ENCODE measurements at regions not wholly inside any gene's neighbourhood (a gene's known extent, or its start where the extent isn't known, plus 50 kb on each side); places are given as distances from the start of the nearest gene placed in this dataset.
"Not testable (repeated sequence)": the region's sequence is repeated elsewhere in the genome, so short reads cannot be mapped to it uniquely, and the experiment has no call there.

DNA sequence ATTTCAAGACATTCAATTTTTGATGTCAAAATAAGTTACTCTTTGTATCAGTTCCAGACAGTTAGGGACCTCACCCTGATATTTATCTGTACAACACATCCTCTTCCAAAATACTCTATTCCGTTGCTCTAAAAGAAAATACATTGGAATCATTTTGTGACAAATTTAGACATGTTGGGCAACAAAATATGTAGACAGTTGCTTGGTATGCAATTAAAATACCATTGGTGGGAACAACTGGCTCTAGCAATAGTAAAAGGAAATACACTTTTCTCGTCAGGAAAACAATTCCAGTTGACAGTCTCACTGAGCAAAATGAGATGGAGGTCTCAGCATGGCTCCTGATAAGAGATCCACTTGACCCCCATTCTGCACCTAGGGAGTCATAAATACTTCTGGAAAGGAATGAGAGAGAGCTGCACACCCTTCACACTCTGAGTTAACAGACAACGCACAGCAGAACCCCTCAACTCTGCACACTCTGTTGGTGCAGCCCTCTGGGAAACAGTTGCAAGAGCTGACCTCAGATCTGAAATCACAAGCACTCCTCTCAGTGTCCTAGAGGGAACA, 171.3 kb upstream of the NT5E start:
- no peak for DNase-seq

DNA sequence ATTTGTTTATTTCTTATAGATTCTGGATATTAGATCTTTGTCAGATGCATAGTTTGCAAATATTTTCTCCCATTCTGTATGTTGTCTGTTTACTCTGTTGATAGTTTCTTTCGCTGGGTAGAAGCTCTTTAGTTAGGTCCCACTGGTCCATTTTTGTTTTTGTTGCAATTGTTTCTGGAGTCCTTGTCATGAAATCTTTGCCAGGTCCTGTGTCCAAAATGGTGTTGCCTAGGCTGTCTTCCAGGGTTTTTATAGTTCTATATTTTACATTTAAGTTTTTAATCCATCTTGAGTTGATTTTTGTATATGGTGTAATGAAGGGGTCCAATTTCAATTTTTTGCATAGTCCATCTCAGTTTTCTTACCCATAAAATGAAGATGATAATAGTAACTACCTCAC, 173.9 kb upstream of the NT5E start:
- DNase-seq = not testable (repeated sequence)

GRCh38 chr6:85275338-85275985, 174.4 kb upstream of the NT5E start:
- DNase-seq = no peak

- no peak for DNase-seq
Measured at GRCh38 chr6:85273870-85274269, 176.0 kb upstream of the NT5E start.

DNA sequence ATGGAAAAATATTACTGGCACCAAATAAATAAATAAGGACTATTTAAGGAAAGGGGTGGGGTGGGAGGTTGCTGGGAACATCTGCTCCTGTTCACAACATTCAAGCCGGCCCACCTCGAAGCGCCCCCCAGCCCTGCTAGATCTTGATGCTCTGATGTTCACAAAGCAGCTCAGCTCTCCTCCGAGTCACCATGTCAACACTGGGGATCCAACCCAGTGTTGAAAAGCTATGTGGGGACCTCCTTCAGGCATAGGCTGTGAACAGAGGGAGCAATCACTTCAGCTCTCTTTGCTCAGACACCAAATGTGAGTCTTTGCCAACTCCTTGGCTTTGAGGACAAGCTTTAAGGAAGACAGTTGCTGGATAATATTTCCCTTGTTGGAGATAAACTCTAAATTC, 176.8 kb upstream of the NT5E start:
- DNase-seq = peak; percentile 59

GRCh38 chr6:85272592-85272991, 177.3 kb upstream of the NT5E start:
- DNase-seq = no peak

GRCh38 chr6:85262621-85263020, 187.3 kb upstream of the NT5E start:
- DNase-seq = no peak

DNA sequence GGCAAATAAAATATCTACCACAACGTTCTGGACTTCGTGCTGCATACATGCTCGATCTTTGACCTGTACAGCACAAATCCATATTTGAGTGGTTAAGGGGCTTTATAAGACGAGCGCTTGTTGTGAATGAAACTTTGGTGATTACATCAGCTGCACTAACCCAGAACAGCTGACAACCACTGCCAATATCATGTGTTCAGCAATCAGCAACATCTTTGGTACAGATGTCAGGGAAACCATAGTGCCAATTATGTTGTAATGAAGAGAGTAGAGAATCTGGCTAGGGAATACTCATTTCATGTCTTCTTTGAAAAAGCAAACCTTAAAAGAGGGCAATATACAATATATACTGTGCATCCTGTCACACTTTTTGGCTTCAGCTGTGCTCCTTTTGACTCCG, 188.6 kb upstream of the NT5E start:
- DNase-seq = no peak

DNA sequence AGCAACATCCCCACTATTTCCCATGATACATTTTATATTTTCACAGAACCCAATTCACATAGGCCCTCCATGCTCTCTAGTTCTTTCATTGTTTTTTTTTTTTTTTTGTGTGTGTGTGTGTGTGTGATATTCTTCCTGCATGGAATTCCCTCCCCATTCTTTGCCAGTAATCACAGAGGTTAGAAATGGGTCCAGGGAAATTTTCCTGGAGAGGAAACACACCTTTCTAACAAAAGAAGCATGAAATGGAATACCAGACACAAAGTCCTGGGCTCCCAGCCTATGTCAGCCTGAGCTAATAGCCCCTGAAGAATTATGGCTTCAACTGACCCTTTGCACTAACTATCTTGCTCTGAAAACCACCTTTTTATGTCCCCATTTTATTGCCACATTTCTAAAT, 194.2 kb upstream of the NT5E start:
- DNase-seq = no peak

GRCh38 chr6:85252552-85252951, 197.3 kb upstream of the NT5E start:
- DNase-seq = no peak

GRCh38 chr6:85252085-85252484, 197.8 kb upstream of the NT5E start:
- no peak for DNase-seq

GRCh38 chr6:85251300-85251699, 198.6 kb upstream of the NT5E start:
- DNase-seq = no peak

- peak; percentile 43 for DNase-seq
Measured at GRCh38 chr6:85250586-85251220, 199.2 kb upstream of the NT5E start.

- no peak for DNase-seq
Measured at GRCh38 chr6:85245004-85245403, 204.9 kb upstream of the NT5E start.

DNA sequence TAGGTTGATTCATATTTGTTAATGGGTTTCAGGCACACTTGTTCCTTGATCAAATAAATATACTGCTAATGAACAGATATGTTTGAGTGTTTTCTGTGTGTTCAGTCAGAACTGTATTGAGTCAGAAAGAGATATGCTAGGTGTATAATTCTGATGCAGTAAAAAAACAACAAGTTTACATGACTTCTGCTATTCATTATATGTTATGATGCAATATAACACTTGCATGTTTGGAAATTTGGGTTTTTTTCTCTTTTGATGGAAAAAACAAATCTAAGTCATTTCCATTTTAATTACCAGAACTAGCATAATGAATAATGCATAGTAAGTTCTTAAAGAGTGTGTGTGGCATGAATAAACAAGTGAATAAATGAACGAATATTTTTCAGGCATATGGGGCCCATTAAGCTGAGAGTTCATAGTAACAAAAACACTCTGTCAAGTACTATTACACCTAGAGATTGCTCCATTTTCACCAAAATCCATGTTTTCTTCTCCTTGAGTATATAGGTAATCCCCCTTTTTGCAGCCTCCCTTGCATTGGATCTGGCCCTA, 208.3 kb upstream of the NT5E start:
- no peak for DNase-seq

DNA sequence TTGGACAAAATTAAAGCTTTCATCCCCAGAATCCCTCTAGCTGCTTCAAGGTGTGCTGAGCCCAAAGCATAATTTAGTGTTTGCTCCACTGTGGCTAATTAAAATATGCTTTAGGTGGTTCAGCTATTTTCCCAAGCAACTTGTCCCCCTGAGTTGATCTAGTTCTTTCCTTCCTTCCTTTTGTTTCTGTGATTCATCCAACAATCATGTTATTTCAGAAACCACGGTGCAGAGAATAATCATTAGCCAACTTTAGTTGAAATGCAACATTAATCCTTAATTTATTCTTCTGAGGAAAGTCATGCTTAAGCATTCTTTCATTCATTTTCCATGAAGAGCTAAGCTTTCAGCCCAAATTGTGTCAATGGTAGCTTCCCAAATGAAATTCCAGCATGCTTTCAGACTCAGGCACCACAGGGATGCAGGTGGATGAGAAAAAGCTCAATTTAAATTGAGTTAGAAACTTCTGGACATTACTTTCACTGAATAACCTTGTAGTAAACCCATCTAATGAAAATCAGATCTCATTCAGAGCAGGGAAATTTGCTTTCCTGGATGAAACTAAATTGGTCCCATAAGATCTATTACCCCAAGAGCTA, 209.0 kb upstream of the NT5E start:
- DNase-seq = no peak

GRCh38 chr6:85237478-85237877, 212.4 kb upstream of the NT5E start:
- no peak for DNase-seq

DNA sequence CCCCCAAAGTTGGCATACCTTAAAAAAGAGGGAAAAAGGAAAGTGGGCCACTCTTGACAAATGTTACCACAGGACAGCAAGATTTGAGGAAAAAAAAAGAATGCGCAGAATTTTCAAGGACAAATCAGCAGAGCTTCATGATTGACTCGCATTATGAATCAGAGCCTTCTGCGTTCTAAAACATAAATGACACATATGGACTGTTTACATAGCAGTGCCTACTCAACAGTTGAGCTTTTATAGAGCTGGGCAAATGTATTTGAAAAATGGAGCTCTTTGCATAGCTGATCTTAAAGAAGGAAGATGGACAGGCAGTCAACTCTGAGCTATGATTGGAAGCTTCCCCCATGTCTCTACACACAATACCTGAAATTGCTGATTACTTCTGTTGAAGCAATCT, 213.2 kb upstream of the NT5E start:
- no peak for DNase-seq

DNA sequence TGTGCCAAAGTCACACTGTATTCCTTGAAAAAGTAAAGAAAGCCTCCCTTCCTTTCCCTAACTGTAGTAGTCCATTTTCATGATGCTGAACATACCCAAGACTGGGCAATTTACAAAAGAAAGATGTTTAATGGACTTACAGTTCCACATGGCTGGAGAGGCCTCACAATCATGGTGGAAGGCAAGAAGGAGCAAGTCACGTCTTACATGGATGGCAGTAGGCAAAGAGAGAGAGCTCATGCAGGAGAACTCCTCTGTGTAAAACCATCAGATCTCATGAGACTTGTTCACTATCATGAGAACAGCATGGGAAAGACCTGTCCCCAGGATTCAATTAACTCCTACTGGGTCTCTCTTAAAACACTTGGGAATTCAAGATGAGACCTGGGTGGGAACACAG, 222.5 kb upstream of the NT5E start:
- not testable (repeated sequence) for DNase-seq

DNA sequence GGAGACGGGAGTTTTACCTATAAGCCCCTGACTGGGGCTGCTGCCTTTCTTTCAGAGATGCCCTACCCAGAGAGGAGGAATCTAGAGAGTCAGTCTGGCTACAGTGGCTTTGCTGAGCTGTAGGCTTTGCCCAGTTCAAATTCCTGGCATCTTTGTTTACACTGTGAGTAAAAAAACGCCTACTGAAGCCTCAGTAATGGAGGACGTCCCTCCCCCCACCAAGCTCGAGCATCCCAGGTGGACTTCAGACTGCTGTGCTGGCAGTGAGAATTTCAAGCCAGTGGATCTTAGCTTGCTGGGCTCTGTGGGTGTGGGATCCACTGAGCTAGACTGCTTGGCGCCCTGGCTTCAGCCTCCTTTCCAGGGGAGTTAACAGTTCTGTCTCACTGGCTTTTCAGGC, 237.1 kb upstream of the NT5E start:
- not testable (repeated sequence) for DNase-seq

- DNase-seq = no peak
Measured at GRCh38 chr6:85195243-85195642, 254.6 kb upstream of the NT5E start.

- no peak for DNase-seq
Measured at GRCh38 chr6:85193339-85193738, 256.5 kb upstream of the NT5E start.

- no peak for DNase-seq
Measured at GRCh38 chr6:85192596-85192995, 257.3 kb upstream of the NT5E start.

GRCh38 chr6:85192186-85192585, 257.7 kb upstream of the NT5E start:
- DNase-seq = no peak

Data from right hindlimb (tissue), 1 donor.